ENCODE measurements at regions not wholly inside any gene's neighbourhood (a gene's known extent, or its start where the extent isn't known, plus 50 kb on each side); places are given as distances from the start of the nearest gene placed in this dataset.

- no peak for DNase-seq
- H3K4me1 ChIP-seq (ENCODE audit: low read length): no peaks in the 10 kb centered on the region
- no peak for TF ChIP-seq EZH2phosphoT487 (IDR thresholded peaks at IDR 0.05; ENCODE audit: low read length)
- no peak for TF ChIP-seq CTCF (IDR thresholded peaks at IDR 0.05; ENCODE audit: low read length)
- TF ChIP-seq EZH2 (optimal IDR thresholded peaks at IDR 0.05; ENCODE audit: low read depth, low read length): no peak
- H3F3A ChIP-seq (ENCODE audit: insufficient read depth, low read length): no peaks in the 10 kb centered on the region
- no peaks in the 10 kb centered on the region for H3K9me2 ChIP-seq (replicated peaks; ENCODE audit: insufficient read depth, low read length)
- no peak overlapping the region for H3K9ac ChIP-seq (ENCODE audit: low read length)
- no peak overlapping the region for H2AFZ ChIP-seq (ENCODE audit: low read length)
- H3K27me3 ChIP-seq (replicated peaks; ENCODE audit: insufficient read depth, low read length): no peaks in the 10 kb centered on the region
- no peaks in the 10 kb centered on the region for H3K36me3 ChIP-seq (replicated peaks; ENCODE audit: insufficient read depth, low read length)
- H3K4me3 ChIP-seq (ENCODE audit: low read length): no peak overlapping the region
- H3K9me3 ChIP-seq (replicated peaks; ENCODE audit: insufficient read depth, low read length): no peaks in the 10 kb centered on the region
- no peak overlapping the region for H3K4me2 ChIP-seq (ENCODE audit: low read depth, low read length)
- H3K79me2 ChIP-seq (ENCODE audit: low read length): no peaks in the 10 kb centered on the region
- no peaks in the 10 kb centered on the region for H4K20me1 ChIP-seq (ENCODE audit: insufficient read depth, low read length)
- no peak overlapping the region for H3K27ac ChIP-seq (ENCODE audit: low read length)
These were observed 130.6 kb upstream of the CDH19 start for GRCh38 chr18:66734451-66734850.

GRCh38 chr18:66731890-66732289 lies 128.0 kb upstream of the CDH19 start:
- Histone ChIP-seq H3F3A (ENCODE audit: insufficient read depth, low read length) (no peaks in the 10 kb centered on the region), H4K20me1 (ENCODE audit: insufficient read depth, low read length) (no peaks in the 10 kb centered on the region), H2AFZ (ENCODE audit: low read length) (no peak overlapping the region), H3K9ac (ENCODE audit: low read length) (no peak overlapping the region), H3K27me3 (replicated peaks; ENCODE audit: insufficient read depth, low read length) (no peaks in the 10 kb centered on the region), H3K9me2 (replicated peaks; ENCODE audit: insufficient read depth, low read length) (no peaks in the 10 kb centered on the region), H3K4me2 (ENCODE audit: low read depth, low read length) (no peak overlapping the region), H3K4me3 (ENCODE audit: low read length) (no peak overlapping the region), H3K4me1 (ENCODE audit: low read length) (no peaks in the 10 kb centered on the region), H3K9me3 (replicated peaks; ENCODE audit: insufficient read depth, low read length) (no peaks in the 10 kb centered on the region), H3K36me3 (replicated peaks; ENCODE audit: insufficient read depth, low read length) (no peaks in the 10 kb centered on the region), H3K27ac (ENCODE audit: low read length) (no peak overlapping the region), H3K79me2 (ENCODE audit: low read length) (no peaks in the 10 kb centered on the region)
- TF ChIP-seq EZH2 (optimal IDR thresholded peaks at IDR 0.05; ENCODE audit: low read depth, low read length) (no peak), CTCF (IDR thresholded peaks at IDR 0.05; ENCODE audit: low read length) (no peak), EZH2phosphoT487 (IDR thresholded peaks at IDR 0.05; ENCODE audit: low read length) (no peak)
- DNase-seq: no peak

GRCh38 chr18:66729442-66730239 lies 125.8 kb upstream of the CDH19 start:
- H3K27me3 ChIP-seq (replicated peaks; ENCODE audit: insufficient read depth, low read length): no peaks in the 10 kb centered on the region
- DNase-seq: no peak

More at GRCh38 chr18:66729442-66730239, 125.8 kb upstream of the CDH19 start:
- H3K79me2 ChIP-seq (ENCODE audit: low read length): no peaks in the 10 kb centered on the region
- H2AFZ ChIP-seq (ENCODE audit: low read length): no peak overlapping the region
- no peak overlapping the region for H3K27ac ChIP-seq (ENCODE audit: low read length)
- no peaks in the 10 kb centered on the region for H4K20me1 ChIP-seq (ENCODE audit: insufficient read depth, low read length)
- no peaks in the 10 kb centered on the region for H3K4me1 ChIP-seq (ENCODE audit: low read length)
- no peaks in the 10 kb centered on the region for H3K9me3 ChIP-seq (replicated peaks; ENCODE audit: insufficient read depth, low read length)
- no peaks in the 10 kb centered on the region for H3F3A ChIP-seq (ENCODE audit: insufficient read depth, low read length)
- no peak overlapping the region for H3K4me3 ChIP-seq (ENCODE audit: low read length)
- no peak overlapping the region for H3K9ac ChIP-seq (ENCODE audit: low read length)
- H3K4me2 ChIP-seq (ENCODE audit: low read depth, low read length): no peak overlapping the region
- H3K36me3 ChIP-seq (replicated peaks; ENCODE audit: insufficient read depth, low read length): no peaks in the 10 kb centered on the region
- no peaks in the 10 kb centered on the region for H3K9me2 ChIP-seq (replicated peaks; ENCODE audit: insufficient read depth, low read length)
- TF ChIP-seq CTCF (IDR thresholded peaks at IDR 0.05; ENCODE audit: low read length): no peak
- TF ChIP-seq EZH2phosphoT487 (IDR thresholded peaks at IDR 0.05; ENCODE audit: low read length): no peak
